Peyer's patch (tissue), 4 donors: ENCODE measurements at regions not wholly inside any gene's neighbourhood (a gene's known extent, or its start where the extent isn't known, plus 50 kb on each side); places are given as distances from the start of the nearest gene placed in this dataset.

ENCODE experiments used
- POLR2A ChIP-seq, 2 donors: fragments of 450-650 bp; IDR thresholded peaks; one replicate each; pipeline ENCODE4 v1.5.1; 2017; ENCODE audit warnings: antibody characterized with exemption in 2 of 2, mild to moderate bottlenecking in 2 of 2, moderate library complexity in 2 of 2
- TF ChIP-seq, protein P1 (sequence below), 6 experiments: fragments of 450-650 bp in 4 of 6; fragments of 200-600 bp in 2 of 6; sonication (generic) in 1 of 6; IDR thresholded peaks; one replicate each; pipeline ENCODE4 v1.5.1; 2017 to 2019; ENCODE audit warnings: antibody characterized with exemption in 6 of 6, mild to moderate bottlenecking in 3 of 6, moderate library complexity in 1 of 6

DNA sequence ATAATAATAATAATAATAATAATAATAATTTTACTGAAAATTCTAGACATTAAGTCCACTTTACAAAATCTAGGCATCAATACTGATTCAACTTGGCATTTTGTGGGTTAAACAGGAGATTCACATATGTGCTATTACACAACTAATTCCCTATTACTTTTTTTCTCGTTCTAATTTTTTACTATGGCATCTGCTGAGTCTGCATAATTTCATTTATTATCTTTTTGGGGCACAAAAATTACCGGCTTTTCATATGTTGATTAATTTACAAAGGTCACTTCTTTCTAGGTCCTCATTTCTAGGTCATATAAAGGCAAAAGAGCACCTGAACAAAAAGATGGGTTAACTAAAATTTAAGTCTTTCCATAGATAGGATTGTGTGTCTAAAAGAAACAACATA lies 1357.8 kb upstream of the ADGRB3 start:
- TF ChIP-seq, protein P1, sequence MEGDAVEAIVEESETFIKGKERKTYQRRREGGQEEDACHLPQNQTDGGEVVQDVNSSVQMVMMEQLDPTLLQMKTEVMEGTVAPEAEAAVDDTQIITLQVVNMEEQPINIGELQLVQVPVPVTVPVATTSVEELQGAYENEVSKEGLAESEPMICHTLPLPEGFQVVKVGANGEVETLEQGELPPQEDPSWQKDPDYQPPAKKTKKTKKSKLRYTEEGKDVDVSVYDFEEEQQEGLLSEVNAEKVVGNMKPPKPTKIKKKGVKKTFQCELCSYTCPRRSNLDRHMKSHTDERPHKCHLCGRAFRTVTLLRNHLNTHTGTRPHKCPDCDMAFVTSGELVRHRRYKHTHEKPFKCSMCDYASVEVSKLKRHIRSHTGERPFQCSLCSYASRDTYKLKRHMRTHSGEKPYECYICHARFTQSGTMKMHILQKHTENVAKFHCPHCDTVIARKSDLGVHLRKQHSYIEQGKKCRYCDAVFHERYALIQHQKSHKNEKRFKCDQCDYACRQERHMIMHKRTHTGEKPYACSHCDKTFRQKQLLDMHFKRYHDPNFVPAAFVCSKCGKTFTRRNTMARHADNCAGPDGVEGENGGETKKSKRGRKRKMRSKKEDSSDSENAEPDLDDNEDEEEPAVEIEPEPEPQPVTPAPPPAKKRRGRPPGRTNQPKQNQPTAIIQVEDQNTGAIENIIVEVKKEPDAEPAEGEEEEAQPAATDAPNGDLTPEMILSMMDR (IDR thresholded peaks at IDR 0.05) = no peak
- TF ChIP-seq POLR2A (IDR thresholded peaks at IDR 0.05) = no peak
